ENCODE measurements at regions not wholly inside any gene's neighbourhood (a gene's known extent, or its start where the extent isn't known, plus 50 kb on each side); places are given as distances from the start of the nearest gene placed in this dataset.

GRCh38 chr2:175500255-175500654, 318.7 kb upstream of the ATP5MC3 start:
- TF ChIP-seq CTCF (IDR thresholded peaks at IDR 0.05) (no peak), POLR2AphosphoS5 (IDR thresholded peaks at IDR 0.05) (no peak), POLR2A (IDR thresholded peaks at IDR 0.05) (no peak)
